Stimulated activated CD4-positive, alpha-beta T cell treated with anti-CD3 and anti-CD28 coated beads, Interleukin-1b, Interleukin-23, amount 100 ng/mL, for 4 hours (primary cell): ENCODE measurements at regions not wholly inside any gene's neighbourhood (a gene's known extent, or its start where the extent isn't known, plus 50 kb on each side); places are given as distances from the start of the nearest gene placed in this dataset.
"Not testable (repeated sequence)": the region's sequence is repeated elsewhere in the genome, so short reads cannot be mapped to it uniquely, and the experiment has no call there.

ENCODE experiments used
- DNase-seq, 2 donors: peaks; one replicate each; pipeline ENCODE4 v3.0.0-alpha.2; 2020; ENCODE audit warnings: low read depth in 2 of 2

- no peak for DNase-seq
These were observed 890.2 kb upstream of the B3GALT2 start for GRCh38 chr1:194076646-194077045.

- no peak for DNase-seq
These were observed 887.4 kb upstream of the B3GALT2 start for GRCh38 chr1:194073833-194074232.

DNA sequence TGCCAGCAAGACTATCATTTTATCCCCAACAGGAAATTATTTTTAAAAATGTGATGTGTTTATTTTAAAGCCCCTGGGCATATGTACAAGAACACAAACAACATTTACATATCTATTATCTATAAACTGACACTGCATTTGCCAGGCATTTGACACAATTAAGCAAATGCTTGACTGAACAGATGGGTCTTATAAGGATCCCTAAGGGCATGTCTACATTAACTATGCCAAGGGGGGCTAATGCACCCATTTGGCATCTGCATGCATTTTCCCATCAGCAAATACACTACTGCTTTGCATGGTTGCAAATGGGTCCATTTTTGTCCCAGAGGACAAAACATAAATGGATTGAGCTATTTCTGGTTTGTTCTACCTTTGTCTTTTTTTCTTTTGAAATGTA is 884.8 kb upstream of the B3GALT2 start:
- no peak for DNase-seq

- DNase-seq, result no peak
These were observed 883.4 kb upstream of the B3GALT2 start for GRCh38 chr1:194069831-194070218.

DNA sequence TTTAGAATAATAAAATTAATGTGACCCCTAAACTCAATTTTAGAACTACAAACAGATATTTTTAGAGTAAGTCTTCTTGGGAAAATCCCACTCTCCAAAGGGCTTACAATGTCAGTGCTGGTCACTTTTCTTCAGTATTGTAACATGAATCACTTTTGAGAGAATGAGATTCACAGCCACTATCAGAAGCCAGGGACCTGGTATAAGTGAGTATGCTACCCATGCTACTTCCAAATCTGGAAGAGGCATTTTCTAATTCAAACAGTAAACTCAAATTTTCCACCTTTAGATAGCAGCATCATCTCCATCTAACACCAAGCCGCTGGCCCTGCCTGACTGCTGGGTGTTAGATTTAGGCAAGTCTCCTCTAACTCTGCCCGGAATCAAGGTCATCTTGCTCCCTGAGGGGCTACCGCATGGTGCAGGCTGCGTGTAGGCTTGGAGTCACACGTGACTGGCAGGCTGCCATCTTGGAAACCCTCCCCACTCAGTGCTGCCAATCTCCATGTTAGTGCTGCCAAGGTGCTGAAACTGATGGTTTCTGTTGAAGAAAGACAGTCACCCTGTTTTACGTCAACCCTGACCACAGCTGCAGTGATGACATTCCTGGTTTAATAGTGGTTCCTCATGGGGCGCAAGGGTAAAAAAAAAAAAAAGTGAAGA is 882.9 kb upstream of the B3GALT2 start:
- no peak for DNase-seq

DNA sequence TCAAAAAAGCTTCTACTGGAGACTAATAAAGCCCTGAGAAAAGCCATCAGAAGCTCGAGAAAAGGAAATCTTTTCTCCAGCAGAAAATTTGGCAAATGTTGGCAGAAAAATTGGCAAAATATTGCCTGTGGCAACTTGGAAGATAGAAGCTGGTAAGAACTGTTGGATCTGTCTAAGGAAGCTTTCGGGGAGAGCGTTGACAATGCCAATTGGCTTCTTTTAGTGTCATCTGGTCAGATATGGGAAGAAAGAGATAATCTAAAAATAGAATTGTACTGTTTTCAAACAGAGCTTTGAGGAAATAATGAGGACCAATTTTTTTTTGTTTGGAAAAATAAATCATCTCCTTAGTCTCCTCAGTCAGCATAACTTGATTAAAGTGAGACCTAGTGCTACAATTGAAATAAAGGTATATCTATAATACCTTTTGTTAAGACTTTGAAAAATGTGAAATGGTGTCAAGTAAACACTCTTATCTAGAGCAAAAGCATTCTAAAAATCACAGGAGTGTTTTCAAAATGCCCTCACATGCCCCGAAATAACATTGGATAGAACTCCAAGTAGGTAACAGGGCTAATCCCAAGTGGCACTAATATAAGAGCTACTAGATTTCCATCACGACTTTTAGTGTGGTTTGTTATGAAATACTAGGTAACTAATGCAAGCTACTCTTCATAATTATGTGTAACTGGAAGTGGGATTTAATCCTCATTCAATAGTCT is 882.2 kb upstream of the B3GALT2 start:
- no peak for DNase-seq

DNA sequence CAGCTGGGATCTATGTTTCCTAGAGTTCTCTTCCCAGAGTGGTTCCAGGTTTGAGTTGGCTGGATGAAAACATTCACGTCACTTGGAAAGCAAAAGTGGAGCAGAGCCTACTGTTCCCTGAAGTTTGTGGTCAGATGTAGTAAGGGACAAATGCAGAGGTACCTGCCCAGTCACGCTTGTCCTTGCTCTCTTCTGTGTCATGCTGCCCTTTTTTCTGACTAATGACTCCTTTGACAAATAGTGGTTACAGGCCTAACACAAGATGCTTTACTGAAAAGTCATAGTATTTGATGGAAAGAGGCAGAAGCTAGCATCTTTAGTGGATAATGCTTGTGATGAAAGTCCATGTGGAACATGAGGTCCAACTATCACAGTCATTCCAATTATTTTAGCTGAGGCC is 881.4 kb upstream of the B3GALT2 start:
- no peak for DNase-seq

GRCh38 chr1:194062962-194063361 is 876.5 kb upstream of the B3GALT2 start:
- no peak for DNase-seq

- no peak for DNase-seq
These were observed 876.1 kb upstream of the B3GALT2 start for GRCh38 chr1:194062526-194062925.

GRCh38 chr1:194060481-194060880 is 874.1 kb upstream of the B3GALT2 start:
- DNase-seq, result no peak

GRCh38 chr1:194058268-194058667 is 871.9 kb upstream of the B3GALT2 start:
- DNase-seq, result not testable (repeated sequence)

DNA sequence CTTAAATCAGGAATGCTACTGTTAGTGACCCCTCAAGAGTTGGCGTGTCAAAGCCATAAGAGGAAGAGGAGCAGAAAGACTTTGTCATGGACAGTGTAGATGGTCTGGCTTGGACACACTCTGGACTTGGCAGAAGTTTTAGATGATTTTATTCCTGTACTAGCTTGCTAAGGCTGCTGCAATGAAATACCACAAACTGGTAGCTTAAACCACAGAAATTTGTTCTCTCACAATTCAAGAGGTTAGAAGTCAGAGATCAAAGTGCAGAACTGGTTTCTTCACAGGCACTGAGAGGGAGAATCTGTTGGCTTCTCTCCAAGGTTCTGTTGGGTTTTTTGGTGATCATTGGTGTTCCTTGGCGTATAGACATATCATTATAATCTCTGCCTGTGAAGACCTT is 869.8 kb upstream of the B3GALT2 start:
- no peak for DNase-seq

DNA sequence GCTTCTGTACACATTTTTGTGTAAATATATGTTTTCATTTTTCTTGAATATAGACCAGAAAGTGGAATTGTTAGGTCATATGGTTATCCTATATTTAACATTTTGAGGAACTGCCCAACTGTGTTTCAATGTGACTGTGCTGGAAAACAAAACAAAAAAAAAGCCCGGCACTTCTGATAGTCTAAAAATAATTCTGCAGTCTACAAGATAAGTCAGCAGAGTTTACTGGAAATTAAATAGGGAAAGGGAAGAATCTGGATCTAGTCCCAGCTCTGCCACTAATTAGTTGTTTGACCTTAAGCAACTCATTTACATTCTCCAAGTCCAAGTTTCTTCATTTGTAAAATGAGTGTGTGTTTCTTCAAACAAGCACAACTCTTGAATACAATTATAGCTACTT is 869.1 kb upstream of the B3GALT2 start:
- no peak for DNase-seq

DNA sequence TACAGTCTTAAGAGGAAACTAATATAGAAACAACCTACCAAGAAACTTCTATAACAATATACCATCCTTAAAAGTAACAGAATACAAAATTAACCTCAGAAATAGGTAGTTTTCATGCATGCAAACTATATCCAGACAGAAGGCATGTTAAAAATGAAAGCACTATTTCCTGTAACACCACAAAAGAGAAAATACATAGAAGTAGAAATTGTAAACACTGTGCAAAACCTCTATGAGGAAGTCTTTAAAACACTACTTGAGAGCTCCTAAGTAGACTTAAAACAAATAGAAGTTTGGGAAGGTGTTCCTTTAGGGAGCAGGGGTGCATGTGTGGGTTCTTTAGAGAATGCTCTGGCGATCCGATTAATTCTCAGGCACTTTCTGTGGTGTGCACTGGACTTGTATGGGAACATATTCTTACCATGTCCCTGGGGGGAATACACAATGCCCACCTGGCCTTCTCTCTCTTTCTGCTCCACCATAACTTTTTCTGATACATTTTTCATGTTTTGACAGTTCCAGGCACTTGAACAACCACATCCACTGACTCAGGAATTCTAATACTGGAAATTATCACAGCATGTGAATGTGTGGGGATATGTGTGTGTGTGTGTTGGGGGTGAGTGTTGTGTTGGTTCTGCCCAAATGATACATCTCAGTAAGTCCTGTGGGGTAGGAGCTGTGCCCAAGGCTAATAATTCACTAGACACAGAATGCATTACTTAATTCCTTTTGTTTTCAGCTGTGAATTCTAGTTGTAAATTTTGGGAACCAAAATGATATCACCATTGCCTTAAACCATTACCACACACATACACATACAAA is 866.3 kb upstream of the B3GALT2 start:
- no peak for DNase-seq

DNA sequence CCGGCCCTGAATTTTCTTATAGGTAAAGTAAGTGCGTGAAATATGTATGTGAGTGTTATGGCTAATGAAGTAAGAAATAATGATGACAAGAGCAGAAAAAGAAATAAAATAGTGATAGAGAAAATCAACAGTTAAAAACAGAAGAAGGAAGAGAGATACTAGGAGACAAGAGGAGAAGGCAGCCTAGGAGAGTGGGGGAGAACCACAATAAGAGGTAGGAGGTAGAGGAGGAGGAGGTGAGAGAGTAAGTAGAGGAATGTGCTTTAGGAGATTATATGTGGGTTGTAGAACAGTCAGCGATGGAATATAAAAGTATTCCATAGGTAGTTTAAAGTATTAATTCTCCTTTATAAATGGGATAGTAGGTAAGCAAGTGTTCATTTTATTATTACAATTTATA is 861.5 kb upstream of the B3GALT2 start:
- DNase-seq, result no peak

DNA sequence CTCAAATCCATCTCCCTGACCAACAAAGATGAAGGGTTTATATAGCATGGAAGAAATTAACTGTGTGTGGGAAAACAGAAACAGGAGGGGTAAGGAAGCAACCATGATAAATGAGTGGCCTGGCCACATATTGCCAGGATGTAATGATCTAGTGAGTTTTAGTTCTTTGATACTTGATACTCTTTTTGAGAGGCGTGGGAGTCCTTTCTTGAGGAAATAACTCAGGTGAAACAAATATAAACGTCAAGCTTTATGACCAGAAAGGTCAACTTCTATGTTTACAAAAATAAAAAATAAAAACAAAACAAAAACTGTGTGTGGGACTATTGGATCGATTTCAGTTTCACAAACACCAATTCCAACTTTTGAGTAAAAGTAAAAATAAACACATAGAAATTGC is 860.8 kb upstream of the B3GALT2 start:
- no peak for DNase-seq

DNA sequence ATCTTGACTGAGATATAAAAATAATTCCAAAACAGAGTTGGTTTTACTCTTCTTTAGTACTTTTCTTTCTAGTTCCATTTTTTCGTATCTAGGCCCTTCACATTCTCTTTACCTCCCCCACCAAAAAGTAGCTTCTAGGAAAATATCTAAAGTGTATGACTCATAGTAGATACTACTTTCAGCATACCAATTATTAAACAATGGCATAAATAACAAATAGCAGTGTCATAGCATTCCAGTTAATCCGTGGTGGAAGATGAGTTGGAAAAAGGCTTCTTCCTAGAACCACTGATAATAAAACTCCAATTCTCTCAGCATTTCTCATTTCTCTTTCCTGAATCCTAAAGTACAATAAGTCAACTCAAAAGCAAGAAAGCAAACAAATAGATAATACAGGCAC is 859.0 kb upstream of the B3GALT2 start:
- DNase-seq, result no peak

- no peak for DNase-seq
These were observed 858.5 kb upstream of the B3GALT2 start for GRCh38 chr1:194044892-194045291.

- DNase-seq, result no peak
These were observed 857.8 kb upstream of the B3GALT2 start for GRCh38 chr1:194043984-194044755.

DNA sequence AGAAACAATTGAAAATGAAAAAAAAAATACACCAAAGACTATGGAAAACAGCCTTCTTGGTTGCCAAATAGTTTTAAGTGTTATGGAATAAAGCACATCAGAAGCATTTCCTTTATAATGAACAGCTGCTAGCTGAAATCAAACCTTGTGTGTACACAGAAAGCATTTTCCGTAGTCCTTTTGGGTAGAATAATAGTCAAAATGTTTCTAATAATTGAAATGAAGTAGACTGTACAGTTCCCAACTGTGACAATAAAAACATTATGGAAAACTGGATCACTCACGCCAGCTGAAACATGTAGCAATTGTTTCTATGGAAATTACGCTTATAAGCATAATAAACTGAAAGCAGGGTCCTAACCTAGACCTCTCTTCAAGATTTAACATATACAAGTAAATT is 856.3 kb upstream of the B3GALT2 start:
- no peak for DNase-seq

- no peak for DNase-seq
These were observed 854.1 kb upstream of the B3GALT2 start for GRCh38 chr1:194040496-194040895.

DNA sequence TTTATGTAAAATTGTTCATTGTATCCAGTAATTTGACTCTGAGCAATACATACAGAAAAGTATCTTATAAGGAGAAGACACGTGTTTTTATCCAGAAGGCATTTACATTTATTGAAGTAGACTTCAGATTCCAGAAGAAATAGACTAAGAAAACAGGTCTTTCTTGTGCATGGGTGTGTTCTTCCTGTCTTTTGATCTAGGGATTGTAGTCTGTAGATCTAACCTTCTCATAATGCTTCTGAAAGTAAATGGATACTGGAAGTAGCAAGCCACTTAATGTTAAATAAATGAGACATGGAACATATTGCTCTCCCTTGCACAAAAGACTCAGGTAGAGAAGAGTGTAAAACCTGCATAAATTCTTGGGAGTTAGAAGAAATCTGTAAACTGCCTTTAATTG is 853.2 kb upstream of the B3GALT2 start:
- DNase-seq, result no peak
